Adrenal gland (tissue), 5 donors: ENCODE measurements at regions not wholly inside any gene's neighbourhood (a gene's known extent, or its start where the extent isn't known, plus 50 kb on each side); places are given as distances from the start of the nearest gene placed in this dataset.

Experiments used
- CTCF ChIP-seq, 6 experiments: fragments of 450-650 bp in 4 of 6; fragments of 200-600 bp in 2 of 6; sonication (generic) in 1 of 6; IDR thresholded peaks; 1 replicate in 5 of 6; 2 replicates in 1 of 6; pipeline versions ENCODE4 v1.5.1 to v1.8.0; 2016 to 2021; ENCODE audit warnings: antibody characterized with exemption in 6 of 6, mild to moderate bottlenecking in 2 of 6, moderate library complexity in 1 of 6
- POLR2A ChIP-seq, 2 donors: fragments of 450-650 bp; IDR thresholded peaks; one replicate each; pipeline ENCODE4 v1.6.1; 2017; ENCODE audit warnings: antibody characterized with exemption in 2 of 2, mild to moderate bottlenecking in 2 of 2, moderate library complexity in 1 of 2
- donor health status: DM: no; HTN: no; CAD: no.

- TF ChIP-seq CTCF (IDR thresholded peaks at IDR 0.05) = no peak
- no peak for TF ChIP-seq POLR2A (IDR thresholded peaks at IDR 0.05)
Observed at GRCh38 chr2:58918141-58918540, 677.0 kb upstream of the FANCL start.
